ENCODE measurements at regions not wholly inside any gene's neighbourhood (a gene's known extent, or its start where the extent isn't known, plus 50 kb on each side); places are given as distances from the start of the nearest gene placed in this dataset.

- peaks cover 3 to 10% (median 5%) of the 10 kb centered on the region in 3 donors for H3K4me1 Mint-ChIP-seq
- DNase-seq = no peak
- peaks cover 3 to 13% (median 4%) of the 10 kb centered on the region in 3 donors for H3K27me3 Mint-ChIP-seq
- peaks cover 0 to 12% of the 10 kb centered on the region in 2 donors for H3K36me3 Mint-ChIP-seq
- H3K27ac Mint-ChIP-seq = no peak overlapping the region
- no peak overlapping the region for H3K4me3 Mint-ChIP-seq
- no peak for ATAC-seq (ENCODE audit: low read depth in 2 of 2)
- H3K9me3 Mint-ChIP-seq = no peaks in the 10 kb centered on the region
Observed at GRCh38 chr18:45173799-45174519, 441.3 kb upstream of the SLC14A2 start.

- Mint-ChIP-seq H3K4me3 (no peak overlapping the region), H3K27ac (no peak overlapping the region), H3K4me1 (peaks cover 0 to 10% (median 5%) of the 10 kb centered on the region in 3 donors), H3K9me3 (no peaks in the 10 kb centered on the region), H3K36me3 (peaks cover 0 to 12% of the 10 kb centered on the region in 2 donors), H3K27me3 (peaks cover 3 to 13% (median 4%) of the 10 kb centered on the region in 3 donors)
- DNase-seq (no peak), ATAC-seq (ENCODE audit: low read depth in 2 of 2) (no peak)
Observed at GRCh38 chr18:45174629-45175136, 440.6 kb upstream of the SLC14A2 start.

- DNase-seq = no peak
- Mint-ChIP-seq H3K9me3 (no peaks in the 10 kb centered on the region), H3K27ac (peak overlapping the region in 1 of 6 donors; percentile 5), H3K4me1 (peaks cover 0 to 10% (median 5%) of the 10 kb centered on the region in 3 donors), H3K36me3 (peaks cover 0 to 12% of the 10 kb centered on the region in 2 donors), H3K27me3 (peaks cover 3 to 13% (median 4%) of the 10 kb centered on the region in 3 donors), H3K4me3 (no peak overlapping the region)
- ATAC-seq (ENCODE audit: low read depth in 2 of 2) = no peak
Observed at GRCh38 chr18:45175511-45175910, 439.8 kb upstream of the SLC14A2 start.

GRCh38 chr18:45186832-45187231 lies 428.4 kb upstream of the SLC14A2 start:
- no peak overlapping the region for H3K4me3 Mint-ChIP-seq
- DNase-seq (no peak), ATAC-seq (ENCODE audit: low read depth in 2 of 2) (no peak)
- H3K4me1 Mint-ChIP-seq = no peaks in the 10 kb centered on the region
- no peaks in the 10 kb centered on the region for H3K27me3 Mint-ChIP-seq
- H3K9me3 Mint-ChIP-seq = no peaks in the 10 kb centered on the region
- H3K36me3 Mint-ChIP-seq = no peaks in the 10 kb centered on the region
- no peak overlapping the region for H3K27ac Mint-ChIP-seq

- H3K27me3 Mint-ChIP-seq = peaks cover 0 to 6% (median 0%) of the 10 kb centered on the region in 3 donors
- H3K36me3 Mint-ChIP-seq = no peaks in the 10 kb centered on the region
- ATAC-seq (ENCODE audit: low read depth in 2 of 2) = no peak
- H3K4me1 Mint-ChIP-seq = no peaks in the 10 kb centered on the region
- no peak overlapping the region for H3K4me3 Mint-ChIP-seq
- no peak for DNase-seq
- H3K9me3 Mint-ChIP-seq = no peaks in the 10 kb centered on the region
- no peak overlapping the region for H3K27ac Mint-ChIP-seq
Observed at GRCh38 chr18:45191795-45192194, 423.5 kb upstream of the SLC14A2 start.

- H3K27me3 Mint-ChIP-seq = peaks cover 0 to 6% (median 0%) of the 10 kb centered on the region in 3 donors
- H3K4me1 Mint-ChIP-seq = no peaks in the 10 kb centered on the region
- H3K36me3 Mint-ChIP-seq = no peaks in the 10 kb centered on the region
- no peak overlapping the region for H3K4me3 Mint-ChIP-seq
- H3K9me3 Mint-ChIP-seq = no peaks in the 10 kb centered on the region
- peak; percentile 45 to 68 for ATAC-seq (ENCODE audit: low read depth in 2 of 2)
- DNase-seq = no peak
- no peak overlapping the region for H3K27ac Mint-ChIP-seq
Observed at GRCh38 chr18:45197526-45197970, 417.7 kb upstream of the SLC14A2 start.

- DNase-seq = no peak
- Mint-ChIP-seq H3K9me3 (no peaks in the 10 kb centered on the region), H3K36me3 (no peaks in the 10 kb centered on the region), H3K27me3 (peaks cover 0 to 6% (median 0%) of the 10 kb centered on the region in 3 donors), H3K27ac (no peak overlapping the region), H3K4me1 (no peaks in the 10 kb centered on the region), H3K4me3 (no peak overlapping the region)
- ATAC-seq (ENCODE audit: low read depth in 2 of 2) = no peak
Observed at GRCh38 chr18:45198526-45198925, 416.8 kb upstream of the SLC14A2 start.

- no peak overlapping the region for H3K27ac Mint-ChIP-seq
- H3K4me3 Mint-ChIP-seq = no peak overlapping the region
- ATAC-seq (ENCODE audit: low read depth in 2 of 2) (no peak), DNase-seq (no peak)
- H3K4me1 Mint-ChIP-seq = no peaks in the 10 kb centered on the region
- no peaks in the 10 kb centered on the region for H3K9me3 Mint-ChIP-seq
- H3K36me3 Mint-ChIP-seq = no peaks in the 10 kb centered on the region
- H3K27me3 Mint-ChIP-seq = no peaks in the 10 kb centered on the region
Observed at GRCh38 chr18:45201029-45201428, 414.2 kb upstream of the SLC14A2 start.

GRCh38 chr18:45201489-45201888 lies 413.8 kb upstream of the SLC14A2 start:
- no peak for DNase-seq

GRCh38 chr18:45202061-45202460 lies 413.2 kb upstream of the SLC14A2 start:
- no peaks in the 10 kb centered on the region for H3K36me3 Mint-ChIP-seq
- peaks cover 0 to 2% (median 0%) of the 10 kb centered on the region in 3 donors for H3K4me1 Mint-ChIP-seq
- DNase-seq (no peak), ATAC-seq (ENCODE audit: low read depth in 2 of 2) (no peak)
- H3K4me3 Mint-ChIP-seq = no peak overlapping the region
- no peaks in the 10 kb centered on the region for H3K9me3 Mint-ChIP-seq
- H3K27ac Mint-ChIP-seq = no peak overlapping the region
- H3K27me3 Mint-ChIP-seq = no peaks in the 10 kb centered on the region

More at GRCh38 chr18:45201489-45201888, 413.8 kb upstream of the SLC14A2 start:
- Mint-ChIP-seq H3K9me3 (no peaks in the 10 kb centered on the region), H3K36me3 (no peaks in the 10 kb centered on the region), H3K4me3 (no peak overlapping the region), H3K27ac (no peak overlapping the region), H3K27me3 (no peaks in the 10 kb centered on the region), H3K4me1 (no peaks in the 10 kb centered on the region)
- ATAC-seq (ENCODE audit: low read depth in 2 of 2) = no peak

GRCh38 chr18:45203677-45204076 lies 411.6 kb upstream of the SLC14A2 start:
- no peak for ATAC-seq (ENCODE audit: low read depth in 2 of 2)
- no peaks in the 10 kb centered on the region for H3K9me3 Mint-ChIP-seq
- no peaks in the 10 kb centered on the region for H3K27me3 Mint-ChIP-seq
- H3K4me3 Mint-ChIP-seq = no peak overlapping the region
- DNase-seq = no peak
- H3K27ac Mint-ChIP-seq = no peak overlapping the region
- peaks cover 0 to 4% (median 0%) of the 10 kb centered on the region in 3 donors for H3K4me1 Mint-ChIP-seq
- no peaks in the 10 kb centered on the region for H3K36me3 Mint-ChIP-seq

GRCh38 chr18:45207328-45207727 lies 407.9 kb upstream of the SLC14A2 start:
- H3K27ac Mint-ChIP-seq = peak overlapping the region in 1 of 6 donors; percentile 73
- ATAC-seq (ENCODE audit: low read depth in 2 of 2) = no peak
- DNase-seq = no peak
- H3K4me1 Mint-ChIP-seq = peaks cover 0 to 4% (median under 1%) of the 10 kb centered on the region in 3 donors
- no peaks in the 10 kb centered on the region for H3K27me3 Mint-ChIP-seq
- H3K9me3 Mint-ChIP-seq = no peaks in the 10 kb centered on the region
- H3K36me3 Mint-ChIP-seq = no peaks in the 10 kb centered on the region
- peak overlapping the region in 1 of 8 donors; percentile 31 for H3K4me3 Mint-ChIP-seq

- H3K27ac Mint-ChIP-seq = peak overlapping the region in 1 of 6 donors; percentile 29
- H3K4me3 Mint-ChIP-seq = no peak overlapping the region
- ATAC-seq (ENCODE audit: low read depth in 2 of 2) (no peak), DNase-seq (no peak)
- H3K36me3 Mint-ChIP-seq = no peaks in the 10 kb centered on the region
- H3K4me1 Mint-ChIP-seq = peaks cover 6 to 9% (median 6%) of the 10 kb centered on the region in 3 donors
- no peaks in the 10 kb centered on the region for H3K27me3 Mint-ChIP-seq
- H3K9me3 Mint-ChIP-seq = no peaks in the 10 kb centered on the region
Observed at GRCh38 chr18:45208164-45208563, 407.1 kb upstream of the SLC14A2 start.
